Uterus (tissue), 2 donors: ENCODE measurements at regions not wholly inside any gene's neighbourhood (a gene's known extent, or its start where the extent isn't known, plus 50 kb on each side); places are given as distances from the start of the nearest gene placed in this dataset.

ENCODE experiments used
- POLR2A ChIP-seq, 2 donors: fragments of 450-650 bp; IDR thresholded peaks; one replicate each; pipeline ENCODE4 v1.6.1; 2016; ENCODE audit warnings: antibody characterized with exemption in 2 of 2, mild to moderate bottlenecking in 1 of 2, moderate library complexity in 1 of 2
- TF ChIP-seq, protein P1 (sequence below), 4 experiments: fragments of 200-600 bp in 2 of 4; fragments of 450-650 bp in 2 of 4; sonication (generic) in 2 of 4; IDR thresholded peaks; one replicate each; pipeline ENCODE4 v1.5.1; 2016 to 2019; ENCODE audit warnings: antibody characterized with exemption in 4 of 4, mild to moderate bottlenecking in 2 of 4, moderate library complexity in 1 of 4

GRCh38 chr12:125652681-125653080 lies 587.4 kb downstream of the AACS start:
- TF ChIP-seq, protein P1, sequence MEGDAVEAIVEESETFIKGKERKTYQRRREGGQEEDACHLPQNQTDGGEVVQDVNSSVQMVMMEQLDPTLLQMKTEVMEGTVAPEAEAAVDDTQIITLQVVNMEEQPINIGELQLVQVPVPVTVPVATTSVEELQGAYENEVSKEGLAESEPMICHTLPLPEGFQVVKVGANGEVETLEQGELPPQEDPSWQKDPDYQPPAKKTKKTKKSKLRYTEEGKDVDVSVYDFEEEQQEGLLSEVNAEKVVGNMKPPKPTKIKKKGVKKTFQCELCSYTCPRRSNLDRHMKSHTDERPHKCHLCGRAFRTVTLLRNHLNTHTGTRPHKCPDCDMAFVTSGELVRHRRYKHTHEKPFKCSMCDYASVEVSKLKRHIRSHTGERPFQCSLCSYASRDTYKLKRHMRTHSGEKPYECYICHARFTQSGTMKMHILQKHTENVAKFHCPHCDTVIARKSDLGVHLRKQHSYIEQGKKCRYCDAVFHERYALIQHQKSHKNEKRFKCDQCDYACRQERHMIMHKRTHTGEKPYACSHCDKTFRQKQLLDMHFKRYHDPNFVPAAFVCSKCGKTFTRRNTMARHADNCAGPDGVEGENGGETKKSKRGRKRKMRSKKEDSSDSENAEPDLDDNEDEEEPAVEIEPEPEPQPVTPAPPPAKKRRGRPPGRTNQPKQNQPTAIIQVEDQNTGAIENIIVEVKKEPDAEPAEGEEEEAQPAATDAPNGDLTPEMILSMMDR (IDR thresholded peaks at IDR 0.05) = no peak
- TF ChIP-seq POLR2A (IDR thresholded peaks at IDR 0.05) = no peak
